NCI-H2196 (cell line): ENCODE measurements at regions not wholly inside any gene's neighbourhood (a gene's known extent, or its start where the extent isn't known, plus 50 kb on each side); places are given as distances from the start of the nearest gene placed in this dataset.

Experiments
- DNase-seq: peaks from one replicate; lab custom pipeline; 2025; ENCODE audit not compliant: unreplicated experiment; lab: John Stamatoyannopoulos, UW

DNA sequence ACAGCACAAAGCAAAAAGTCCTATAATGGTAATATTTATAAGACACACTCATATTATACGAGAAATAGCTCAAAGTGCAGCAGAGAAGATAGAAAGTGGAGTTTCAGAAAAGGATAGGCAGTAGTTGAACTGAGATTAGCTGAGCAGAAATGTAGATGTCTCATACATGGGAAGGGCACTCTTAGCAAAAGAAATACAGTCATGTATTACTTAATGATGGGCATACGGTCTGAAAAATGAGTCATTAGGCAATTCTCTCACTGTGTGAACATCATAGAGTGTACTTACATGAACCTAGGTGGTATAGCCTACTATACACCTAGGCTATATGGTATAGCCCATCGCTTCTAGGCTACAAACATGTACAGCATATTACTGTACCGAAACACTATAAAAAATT, 671.3 kb downstream of the RPS29 start:
- no peak for DNase-seq

DNA sequence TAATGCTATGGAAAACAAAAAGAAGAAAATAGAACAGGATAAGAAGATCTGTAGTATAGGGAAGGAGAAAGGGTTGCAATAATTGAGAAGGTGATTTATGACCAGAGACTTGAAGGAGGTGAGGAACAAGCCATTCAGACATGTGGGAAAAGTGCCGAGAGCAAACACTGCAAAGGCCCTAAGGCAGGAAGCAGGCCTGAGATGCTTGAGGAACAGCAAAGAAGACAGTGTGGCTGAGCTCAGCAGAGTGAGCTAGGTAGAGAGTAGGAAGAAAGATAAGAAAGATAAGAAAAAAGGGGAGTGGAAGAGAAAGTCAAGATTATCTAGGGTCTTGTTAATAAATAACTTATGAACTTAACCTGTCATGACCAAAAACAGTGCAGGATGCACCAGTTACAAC, 671.8 kb downstream of the RPS29 start:
- no peak for DNase-seq

DNA sequence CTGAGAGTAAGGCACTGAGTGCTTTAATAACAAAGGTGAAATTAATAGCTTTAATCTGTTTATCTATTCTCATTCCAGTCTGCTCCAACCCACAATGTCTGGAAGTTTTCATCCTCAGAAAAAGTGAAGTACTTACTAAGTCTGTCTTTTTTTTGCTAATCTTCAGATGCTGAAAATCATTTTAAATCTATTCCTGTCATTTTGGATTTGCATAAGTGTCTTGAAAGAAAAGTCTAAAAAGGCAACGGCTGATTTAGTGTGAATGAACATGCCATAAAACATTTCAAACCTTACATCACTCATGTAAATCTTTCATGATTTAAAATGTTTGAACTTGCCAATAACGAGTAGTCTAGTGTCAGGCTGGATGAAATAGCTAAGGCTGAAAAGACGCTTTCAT, 685.6 kb downstream of the RPS29 start:
- DNase-seq = no peak

DNA sequence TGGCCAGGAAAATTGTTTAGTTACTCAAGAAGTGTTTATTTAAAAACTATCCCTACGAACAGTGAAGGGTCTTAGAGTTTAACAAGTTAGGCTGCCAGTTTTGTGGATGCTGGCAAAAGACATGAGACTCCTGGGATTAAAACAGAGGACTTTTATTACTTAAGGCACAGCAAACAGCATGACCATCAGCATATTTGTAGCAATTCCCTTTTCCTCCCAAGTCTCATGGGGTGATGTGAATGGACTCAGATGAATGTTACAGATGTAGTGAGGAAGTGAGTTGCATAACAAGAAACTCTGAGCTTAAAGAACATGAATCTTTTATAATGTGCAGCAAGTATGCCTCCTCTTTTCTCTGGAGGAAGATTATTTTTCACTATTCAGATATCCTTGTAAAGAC, 695.8 kb downstream of the RPS29 start:
- no peak for DNase-seq

DNA sequence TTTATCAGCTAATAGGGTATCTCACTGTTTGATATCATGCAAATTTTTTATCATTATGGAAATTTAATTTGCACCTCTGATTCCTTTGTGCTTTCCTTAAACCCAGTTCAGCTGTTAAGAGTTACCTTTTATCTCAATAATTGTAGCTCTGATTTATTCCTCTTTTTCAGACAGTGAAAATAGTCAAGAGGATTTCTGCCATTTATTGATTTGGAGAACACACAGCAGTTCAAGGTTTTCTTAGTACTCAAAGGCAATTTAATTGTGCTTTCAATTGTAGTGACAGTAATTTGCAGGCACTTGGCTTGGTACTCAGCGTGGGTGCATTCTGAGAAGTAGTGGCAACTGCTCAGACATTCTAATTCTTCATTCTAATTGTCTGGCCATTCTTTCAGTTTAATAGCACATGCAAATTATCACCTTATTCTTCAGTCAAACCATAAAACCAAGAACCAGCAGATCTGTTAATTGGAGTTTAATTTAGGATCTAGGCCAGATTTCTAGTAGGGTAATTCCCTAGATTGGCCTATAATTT, 709.3 kb downstream of the RPS29 start:
- no peak for DNase-seq

DNA sequence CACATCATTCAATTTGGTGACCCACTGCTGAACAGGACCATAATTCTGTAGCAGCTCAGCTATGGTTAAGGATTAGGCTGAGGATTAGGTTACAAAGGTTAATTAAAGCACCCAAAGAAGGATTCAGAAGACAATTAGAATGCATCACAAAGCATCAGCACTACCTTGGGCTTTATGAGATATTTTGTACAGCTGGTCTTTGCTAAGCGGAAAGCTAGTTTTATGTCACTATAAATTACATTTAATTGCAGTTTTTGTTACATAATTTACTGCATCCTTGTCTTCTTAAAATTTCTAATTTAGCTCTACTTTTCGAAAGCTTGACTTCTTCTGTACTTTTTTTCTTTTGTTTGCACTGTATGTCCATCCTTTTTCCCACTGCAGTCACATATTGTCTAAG, 711.5 kb downstream of the RPS29 start:
- no peak for DNase-seq

DNA sequence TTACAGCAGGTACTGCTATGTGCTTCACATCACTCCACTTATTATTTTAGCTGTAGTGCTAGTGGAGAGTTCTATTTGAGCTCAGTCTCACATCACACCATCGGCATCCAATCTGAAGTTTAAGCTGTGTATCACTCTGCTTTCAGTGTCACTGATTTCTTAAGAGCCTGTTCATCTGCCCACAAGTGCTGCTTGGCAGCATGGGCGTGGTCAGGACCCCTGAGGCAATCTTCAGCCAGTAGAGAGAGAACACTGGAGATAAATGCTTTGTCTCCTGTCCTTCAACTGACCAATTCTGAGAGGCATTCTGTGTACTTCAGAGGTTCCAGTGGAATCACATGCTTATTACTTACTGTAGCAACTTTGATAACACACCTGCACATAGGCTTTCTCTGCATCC, 728.8 kb downstream of the RPS29 start:
- no peak for DNase-seq

DNA sequence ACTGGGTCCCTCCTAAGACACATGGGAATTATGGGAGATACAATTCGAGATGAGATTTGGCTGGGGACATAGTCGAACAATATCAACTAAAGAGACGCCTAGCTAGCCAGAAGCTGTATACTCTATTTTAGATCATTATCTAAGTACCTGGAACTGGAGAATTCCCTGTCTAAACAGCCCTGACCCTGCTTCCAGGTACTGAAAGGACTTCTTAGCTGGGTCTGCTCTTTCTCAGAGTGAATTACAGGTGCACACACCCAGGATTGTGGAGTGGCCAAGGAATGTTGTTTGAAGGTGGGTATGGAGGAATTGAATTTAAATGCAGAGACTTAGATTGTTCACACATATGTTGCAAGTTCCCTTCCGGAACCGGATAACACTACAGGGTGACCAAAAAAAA, 733.0 kb downstream of the RPS29 start:
- no peak for DNase-seq

DNA sequence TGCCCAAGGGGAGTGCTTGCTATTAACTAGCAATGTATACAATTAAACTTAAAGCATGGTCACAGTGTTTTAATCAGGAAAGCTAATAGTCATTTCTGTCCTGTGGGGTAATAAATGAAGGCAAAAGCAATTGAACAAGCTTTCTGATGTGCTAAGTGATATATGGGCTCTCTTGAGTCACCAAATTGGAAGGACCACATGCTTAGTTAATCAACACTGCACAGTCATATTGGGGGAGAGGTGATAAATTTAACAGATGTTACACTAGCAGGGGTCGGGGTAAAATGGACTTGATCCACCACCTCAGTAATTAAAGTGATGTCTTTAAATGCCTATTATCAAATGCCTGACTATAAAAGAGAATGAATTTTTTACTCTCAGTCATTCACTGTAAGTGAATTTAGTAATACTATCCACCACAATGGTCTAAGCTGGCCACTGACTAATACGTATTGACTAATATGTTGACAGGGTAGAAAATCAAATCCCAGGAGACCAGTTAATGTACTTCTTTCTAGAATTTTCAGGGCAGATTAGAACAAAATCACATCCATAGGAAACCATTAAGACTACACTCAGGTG, 736.3 kb downstream of the RPS29 start:
- DNase-seq = no peak

DNA sequence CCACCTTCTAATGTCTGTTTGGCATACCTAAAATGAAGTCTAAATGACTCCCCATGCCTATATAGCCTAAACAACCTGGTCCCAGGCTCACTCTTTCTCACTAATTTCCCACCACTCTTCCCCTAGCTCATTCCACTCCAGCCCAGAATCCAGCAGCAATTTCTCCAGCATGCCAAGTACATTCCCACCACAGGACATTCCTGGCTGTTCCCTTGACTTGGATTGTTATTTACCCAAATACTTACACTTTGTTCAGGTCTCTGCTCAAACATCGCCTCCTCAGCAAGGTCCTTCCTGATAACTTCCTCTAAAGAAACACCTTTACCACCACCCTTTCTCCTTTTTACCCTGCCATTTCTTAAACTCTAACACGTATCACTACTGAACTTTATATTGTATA, 743.4 kb downstream of the RPS29 start:
- no peak for DNase-seq

DNA sequence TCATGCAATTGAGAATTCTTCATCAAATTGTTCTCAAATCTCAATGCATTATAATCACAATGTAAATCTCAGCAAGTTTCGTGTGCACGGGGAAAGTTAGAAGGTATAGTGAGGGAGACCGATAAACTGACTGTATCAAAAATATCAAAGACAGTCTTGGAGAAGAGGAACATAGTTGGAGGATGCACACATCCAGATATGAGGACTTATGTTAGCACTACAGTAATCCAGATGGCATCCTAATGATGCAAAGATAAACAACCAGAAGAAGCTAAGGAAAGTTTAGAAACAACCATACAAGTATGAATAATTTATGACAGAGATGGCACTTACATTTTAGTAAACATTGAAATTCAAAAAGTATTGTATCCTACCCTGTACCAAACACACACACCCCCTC, 760.1 kb downstream of the RPS29 start:
- DNase-seq = no peak

DNA sequence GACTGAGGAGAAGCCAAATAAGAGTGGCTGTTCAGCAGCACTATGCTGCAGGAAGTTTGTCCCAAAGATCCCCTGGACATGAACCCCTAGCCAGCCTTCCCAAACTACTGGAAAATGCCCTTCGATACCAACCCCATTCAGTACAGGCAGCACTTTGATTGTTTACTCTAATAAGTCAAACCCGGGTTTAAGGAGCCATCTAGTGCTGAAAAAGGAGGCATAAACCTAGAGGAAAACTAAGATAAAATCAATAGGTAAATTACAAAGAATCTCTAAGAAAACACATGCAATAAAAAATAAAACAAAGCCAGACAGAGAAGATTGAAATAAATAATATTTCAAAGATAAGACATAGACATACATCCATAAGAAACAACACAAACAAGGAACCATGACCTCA, 771.6 kb downstream of the RPS29 start:
- no peak for DNase-seq

DNA sequence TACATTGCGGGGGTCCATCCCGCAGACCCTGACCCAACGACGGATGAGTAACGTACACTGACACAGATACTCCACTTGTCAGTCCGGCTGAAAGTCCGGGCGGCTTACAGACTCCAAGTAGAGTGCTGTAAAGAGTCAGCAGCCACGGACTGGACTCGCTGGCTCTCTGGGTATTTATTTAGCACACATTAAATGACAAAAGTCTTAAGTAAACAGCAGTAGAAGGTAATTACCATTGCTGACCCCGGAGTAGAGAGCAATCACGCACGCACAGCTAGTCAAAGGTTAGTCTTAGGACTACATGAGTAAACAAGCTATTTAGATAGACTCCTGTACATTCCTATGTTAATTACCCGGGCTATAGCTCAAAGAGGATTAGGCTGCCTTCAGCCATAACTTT, 780.9 kb downstream of the RPS29 start:
- no peak for DNase-seq

DNA sequence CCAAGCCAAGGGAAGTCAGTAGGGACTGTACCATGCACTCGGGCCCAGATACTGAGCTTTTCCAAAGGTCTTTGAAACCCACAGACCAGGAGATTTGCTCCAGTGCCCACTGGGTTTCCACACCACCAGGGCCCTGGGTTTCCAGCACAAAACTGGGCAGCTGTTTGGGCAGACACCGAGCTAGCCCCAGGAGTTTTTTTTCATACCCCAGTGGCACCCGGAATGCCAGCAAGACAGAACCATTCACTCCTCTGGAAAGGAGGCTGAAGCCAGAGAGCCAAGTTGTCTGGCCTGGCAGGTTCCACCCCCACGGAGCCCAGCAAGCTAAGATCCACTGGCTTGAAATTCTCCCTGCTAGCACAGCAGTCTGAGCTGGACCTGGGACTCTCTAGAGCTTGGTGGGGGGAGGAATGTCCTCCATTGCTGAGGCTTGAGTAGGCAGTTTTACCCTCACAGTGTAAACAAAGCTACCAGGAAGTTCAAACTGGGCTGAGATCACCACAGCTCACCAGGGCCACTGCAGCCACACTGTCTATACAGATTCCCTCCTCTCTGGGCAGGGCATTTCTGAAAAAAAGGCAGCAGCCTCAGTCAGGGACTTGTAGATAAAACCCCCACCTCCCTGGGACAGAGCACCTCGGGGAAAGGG, 793.7 kb downstream of the RPS29 start:
- no peak for DNase-seq

DNA sequence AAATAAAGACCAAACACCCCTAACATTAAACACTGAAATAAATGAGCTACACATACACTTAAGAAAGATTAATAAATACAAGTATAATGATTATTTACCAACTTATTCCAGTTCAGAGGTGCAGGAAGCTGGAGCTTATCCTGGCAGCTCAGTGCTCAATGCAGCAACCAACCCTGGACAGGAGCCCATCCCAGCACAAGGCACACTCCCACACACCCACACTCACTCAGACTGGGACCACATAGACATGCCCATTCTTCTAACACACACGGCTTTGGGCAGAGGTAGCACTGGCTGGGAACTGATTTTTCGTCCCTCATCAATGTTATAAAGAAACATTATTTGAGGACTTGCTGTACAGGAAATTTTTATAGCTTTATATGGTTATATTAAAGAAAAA, 797.4 kb downstream of the RPS29 start:
- no peak for DNase-seq

DNA sequence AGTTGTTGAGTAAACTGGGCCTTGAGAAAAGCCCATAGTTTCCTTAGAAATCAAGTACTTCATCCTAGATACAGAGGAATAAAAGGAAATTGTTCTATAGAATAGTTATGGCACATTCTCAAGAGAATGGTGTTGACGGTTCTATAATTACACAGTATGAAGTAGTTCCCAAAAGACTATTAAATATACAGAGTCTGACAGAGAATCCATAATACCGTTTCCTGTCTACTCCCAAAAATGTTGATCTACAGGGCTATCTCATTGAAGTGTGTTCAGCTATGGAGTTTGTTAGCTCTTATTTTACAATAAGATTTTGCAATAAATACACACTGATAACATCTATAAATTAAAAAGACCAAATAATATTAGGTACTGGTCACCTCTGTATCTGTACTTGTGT, 799.7 kb downstream of the RPS29 start:
- DNase-seq = no peak

DNA sequence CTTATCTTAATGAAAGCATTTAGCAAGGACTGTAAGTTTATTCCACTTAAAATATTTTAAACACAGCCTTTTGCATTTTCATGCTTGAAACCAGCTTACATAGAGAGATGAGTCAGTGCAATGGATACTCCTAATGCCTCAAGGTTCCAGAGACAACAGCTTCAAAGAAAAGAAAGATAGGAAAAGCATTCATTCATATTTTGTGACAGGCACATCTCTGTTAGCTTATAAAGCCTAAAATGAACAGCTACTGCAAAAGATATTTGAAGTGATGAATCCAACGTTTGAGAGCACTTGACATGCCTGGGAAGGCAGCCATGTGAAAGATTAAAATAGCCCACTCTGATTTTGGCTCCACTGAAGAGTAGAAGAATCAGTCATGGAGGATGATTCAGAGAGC, 814.5 kb downstream of the RPS29 start:
- no peak for DNase-seq

DNA sequence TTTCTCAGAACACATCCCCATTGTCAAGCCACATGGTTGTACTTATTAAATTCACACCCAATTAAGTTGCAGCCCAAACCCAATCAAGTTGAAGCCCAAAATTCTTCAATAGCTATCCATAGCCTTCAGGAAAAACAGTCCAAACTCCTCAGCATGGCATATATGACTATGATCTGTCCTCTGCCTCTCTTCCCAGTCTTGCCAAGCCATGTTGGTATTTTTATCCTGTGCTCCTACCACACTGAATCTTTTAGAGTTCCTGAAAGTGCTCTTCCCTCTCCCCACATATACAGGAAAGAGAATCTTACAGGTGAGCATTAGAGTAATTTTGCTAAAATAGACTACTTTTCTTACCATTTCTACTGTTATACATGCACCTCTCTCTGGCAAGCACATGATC, 834.9 kb downstream of the RPS29 start:
- no peak for DNase-seq

DNA sequence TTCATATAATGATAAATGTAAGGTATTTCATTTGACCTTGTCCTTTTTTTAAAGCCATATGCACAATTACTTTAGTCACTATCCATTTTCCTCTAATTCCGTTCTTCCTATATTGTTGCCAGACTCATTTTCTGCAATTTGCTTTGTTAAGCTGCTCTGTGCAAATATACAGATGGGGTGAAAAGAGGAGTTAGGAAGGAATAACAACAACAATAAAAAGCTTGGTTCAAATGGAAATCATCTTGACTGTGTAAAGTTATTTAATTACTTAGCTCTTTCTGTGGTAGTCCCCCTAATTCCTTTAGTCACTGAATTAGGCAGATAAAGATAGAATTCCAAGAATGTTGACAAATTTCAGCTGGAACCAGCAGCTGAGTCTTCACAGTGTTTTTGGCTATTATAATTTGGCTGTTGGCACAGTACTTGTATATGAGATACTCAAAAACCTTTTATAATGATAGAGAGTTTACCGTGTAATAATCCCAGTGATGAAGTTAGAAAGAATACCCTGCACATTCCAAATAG, 838.0 kb downstream of the RPS29 start:
- no peak for DNase-seq

DNA sequence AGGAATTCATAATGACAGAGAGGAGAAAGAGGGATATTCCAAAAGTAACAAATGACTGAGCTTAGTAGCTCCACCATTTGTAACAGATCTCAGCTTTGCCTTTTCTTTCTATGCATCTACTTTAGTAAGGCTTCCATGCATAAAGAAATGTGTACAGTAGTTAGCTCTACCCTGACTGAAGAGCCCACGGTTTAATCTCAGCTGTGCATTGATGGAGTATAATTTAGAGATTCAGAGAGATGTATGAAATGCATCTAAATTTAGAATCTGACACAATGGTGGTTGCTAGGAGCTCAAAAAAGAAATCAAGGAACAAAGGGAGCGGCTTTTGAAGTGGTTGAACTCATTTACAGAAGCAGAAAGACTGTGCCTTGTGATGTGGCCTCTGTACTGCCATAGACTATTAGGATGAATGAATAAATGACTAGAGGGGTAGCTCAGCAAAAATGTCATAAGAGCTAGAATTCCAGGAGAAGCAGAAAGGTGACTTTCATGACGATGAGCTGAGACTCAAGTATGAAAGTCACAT, 838.6 kb downstream of the RPS29 start:
- no peak for DNase-seq

DNA sequence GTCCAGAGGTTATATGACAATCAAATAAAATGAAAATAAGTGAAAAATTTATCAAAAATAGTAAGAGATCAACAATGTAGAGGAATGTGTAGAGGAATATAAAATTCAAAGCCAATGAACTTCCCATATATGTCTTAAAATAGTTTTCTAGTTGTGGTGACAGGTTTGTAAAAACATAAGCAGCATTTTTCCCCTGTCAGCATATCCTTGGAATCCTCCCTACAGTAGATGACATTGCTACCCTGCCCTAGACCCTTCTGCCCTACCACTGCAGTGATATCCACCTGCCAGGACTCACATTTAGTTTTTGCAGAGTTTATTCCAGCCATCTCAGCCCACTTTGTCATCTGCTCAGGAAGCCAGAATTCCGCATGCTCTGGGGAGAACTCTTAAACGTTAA, 842.0 kb downstream of the RPS29 start:
- DNase-seq = no peak

DNA sequence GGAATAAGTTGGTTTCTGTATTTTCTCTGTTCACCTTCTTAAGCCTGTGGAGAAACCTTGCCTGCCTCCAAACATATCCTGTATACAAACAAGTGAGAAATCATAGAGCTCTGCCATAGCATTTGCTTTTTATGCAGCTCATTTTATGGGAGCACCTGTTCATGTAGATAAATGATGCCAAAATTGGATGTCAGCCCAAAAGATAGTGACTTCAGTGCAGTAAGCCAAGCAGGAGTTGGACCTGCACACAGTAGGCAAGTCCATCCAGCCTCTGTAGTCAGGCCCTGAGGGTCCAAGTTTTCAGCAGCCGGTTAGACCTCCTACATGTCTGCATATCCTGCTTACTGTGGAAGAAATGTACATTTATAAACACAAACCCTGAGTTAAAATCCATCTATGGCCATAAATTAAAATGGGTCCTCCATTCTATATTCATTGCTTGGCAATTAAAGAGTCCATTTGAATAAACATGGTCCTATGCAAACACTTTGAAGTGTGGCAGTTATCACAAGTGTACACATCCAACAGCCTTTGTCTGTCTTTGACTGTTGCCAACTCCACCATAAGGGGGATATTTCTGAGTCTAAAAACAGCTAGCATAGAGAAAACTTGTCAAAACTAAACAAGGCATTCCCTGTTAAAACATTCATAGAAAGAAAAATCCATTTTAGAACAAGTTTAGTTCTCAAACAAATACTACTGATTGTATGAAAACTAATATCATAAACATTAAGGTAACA, 847.8 kb downstream of the RPS29 start:
- DNase-seq = no peak
